ENCODE measurements at regions not wholly inside any gene's neighbourhood (a gene's known extent, or its start where the extent isn't known, plus 50 kb on each side); places are given as distances from the start of the nearest gene placed in this dataset.

DNA sequence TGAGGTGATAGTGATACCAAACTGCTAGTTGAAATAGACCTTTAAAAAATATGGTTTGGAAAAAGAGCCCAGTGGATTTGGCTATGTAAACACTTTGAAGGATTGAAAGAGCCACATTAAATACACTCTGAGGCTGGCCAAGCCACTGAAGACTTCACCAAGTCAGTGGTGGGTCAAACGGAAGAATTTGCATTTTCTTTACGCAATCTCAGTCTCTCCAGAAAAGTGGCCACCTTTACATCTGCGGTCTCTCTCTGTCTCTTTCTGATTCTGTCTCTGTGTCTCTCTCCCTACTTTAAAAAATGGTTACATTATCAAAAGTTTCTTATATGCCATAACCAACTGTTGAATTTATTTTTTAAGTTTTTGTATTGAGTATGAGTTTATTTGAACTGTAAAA, 651.2 kb upstream of the PITX2 start:
- TF ChIP-seq, protein P1, sequence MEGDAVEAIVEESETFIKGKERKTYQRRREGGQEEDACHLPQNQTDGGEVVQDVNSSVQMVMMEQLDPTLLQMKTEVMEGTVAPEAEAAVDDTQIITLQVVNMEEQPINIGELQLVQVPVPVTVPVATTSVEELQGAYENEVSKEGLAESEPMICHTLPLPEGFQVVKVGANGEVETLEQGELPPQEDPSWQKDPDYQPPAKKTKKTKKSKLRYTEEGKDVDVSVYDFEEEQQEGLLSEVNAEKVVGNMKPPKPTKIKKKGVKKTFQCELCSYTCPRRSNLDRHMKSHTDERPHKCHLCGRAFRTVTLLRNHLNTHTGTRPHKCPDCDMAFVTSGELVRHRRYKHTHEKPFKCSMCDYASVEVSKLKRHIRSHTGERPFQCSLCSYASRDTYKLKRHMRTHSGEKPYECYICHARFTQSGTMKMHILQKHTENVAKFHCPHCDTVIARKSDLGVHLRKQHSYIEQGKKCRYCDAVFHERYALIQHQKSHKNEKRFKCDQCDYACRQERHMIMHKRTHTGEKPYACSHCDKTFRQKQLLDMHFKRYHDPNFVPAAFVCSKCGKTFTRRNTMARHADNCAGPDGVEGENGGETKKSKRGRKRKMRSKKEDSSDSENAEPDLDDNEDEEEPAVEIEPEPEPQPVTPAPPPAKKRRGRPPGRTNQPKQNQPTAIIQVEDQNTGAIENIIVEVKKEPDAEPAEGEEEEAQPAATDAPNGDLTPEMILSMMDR (optimal IDR thresholded peaks at IDR 0.05 in 1 of 3, IDR thresholded peaks at IDR 0.05 in 1 of 3, conservative IDR thresholded peaks at IDR 0.05 in 1 of 3; ENCODE audit: extremely low read depth in 1 of 3, insufficient read depth in 2 of 3, low read length in 3 of 3), result no peak
- TF ChIP-seq EZH2 (IDR thresholded peaks at IDR 0.05; ENCODE audit: low read length), result no peak
- no peaks in the 10 kb centered on the region for H4K20me1 ChIP-seq (ENCODE audit: control insufficient read depth, extremely low read depth, insufficient read depth, low read length)

DNA sequence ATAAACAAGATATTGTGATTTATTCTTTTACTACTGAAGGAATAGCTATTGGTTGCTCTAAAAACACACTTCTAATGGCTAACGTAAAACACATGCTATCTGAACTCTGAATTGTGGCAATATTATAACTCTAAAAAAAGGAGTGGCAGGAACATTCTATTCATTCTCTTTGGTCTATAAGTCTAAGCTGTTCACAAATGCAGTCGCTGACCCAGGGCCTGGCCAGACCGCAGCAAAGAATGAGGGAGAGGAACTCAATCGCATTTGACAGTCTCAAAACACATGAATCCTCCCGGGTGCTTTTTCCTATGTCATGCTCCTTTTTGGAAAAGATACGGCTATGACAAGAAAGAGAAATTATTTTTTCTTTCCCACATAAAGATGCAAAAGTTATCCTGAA, 651.6 kb upstream of the PITX2 start:
- Histone ChIP-seq H3K27ac (ENCODE audit: control insufficient read depth, insufficient read depth, low read length) (no peak overlapping the region), H3K9ac (ENCODE audit: control insufficient read depth, extremely low read depth, insufficient read depth, low read length) (no peak overlapping the region), H3K27me3 (ENCODE audit: control insufficient read depth, extremely low read depth, insufficient read depth, low read length) (no peaks in the 10 kb centered on the region), H3K9me1 (ENCODE audit: control insufficient read depth, extremely low read depth, insufficient read depth, low read length) (no peaks in the 10 kb centered on the region), H3K79me2 (ENCODE audit: control insufficient read depth, insufficient read depth, low read length) (no peaks in the 10 kb centered on the region), H3K4me3 (ENCODE audit: control insufficient read depth in 2 of 3, extremely low read depth in 1 of 3, insufficient read depth in 2 of 3, low read depth in 1 of 3, low read length in 3 of 3) (no peak overlapping the region), H3K4me2 (ENCODE audit: control insufficient read depth, extremely low read depth, insufficient read depth, low read depth, low read length) (no peak overlapping the region), H3K4me1 (ENCODE audit: control insufficient read depth, extremely low read depth, insufficient read depth, low read length) (no peaks in the 10 kb centered on the region), H2AFZ (ENCODE audit: control insufficient read depth, low read length) (no peak overlapping the region), H3K9me3 (ENCODE audit: control insufficient read depth, low read depth, low read length) (no peaks in the 10 kb centered on the region), H4K20me1 (ENCODE audit: control insufficient read depth, extremely low read depth, insufficient read depth, low read length) (no peaks in the 10 kb centered on the region), H3K36me3 (ENCODE audit: control insufficient read depth in 2 of 2, extremely low read depth in 1 of 2, insufficient read depth in 2 of 2, low read length in 2 of 2) (no peaks in the 10 kb centered on the region)
- DNase-seq (ENCODE audit: low read depth, low spot score) (no peak), FAIRE-seq (no peak)
- dilution Hi-C loops (cut with MboI; ENCODE audit: extremely low pct_ligation_motif_present, low sequenced_read_pairs), result no loop called here
- TF ChIP-seq, protein P1 (optimal IDR thresholded peaks at IDR 0.05 in 1 of 3, IDR thresholded peaks at IDR 0.05 in 1 of 3, conservative IDR thresholded peaks at IDR 0.05 in 1 of 3; ENCODE audit: extremely low read depth in 1 of 3, insufficient read depth in 2 of 3, low read length in 3 of 3), result no peak

More for the DNA sequence above, 651.2 kb upstream of the PITX2 start:
- Histone ChIP-seq H3K27me3 (ENCODE audit: control insufficient read depth, extremely low read depth, insufficient read depth, low read length) (no peaks in the 10 kb centered on the region), H3K9me3 (ENCODE audit: control insufficient read depth, low read depth, low read length) (no peaks in the 10 kb centered on the region), H3K79me2 (ENCODE audit: control insufficient read depth, insufficient read depth, low read length) (no peaks in the 10 kb centered on the region), H3K9ac (ENCODE audit: control insufficient read depth, extremely low read depth, insufficient read depth, low read length) (no peak overlapping the region), H2AFZ (ENCODE audit: control insufficient read depth, low read length) (no peak overlapping the region), H3K4me3 (ENCODE audit: control insufficient read depth in 2 of 3, extremely low read depth in 1 of 3, insufficient read depth in 2 of 3, low read depth in 1 of 3, low read length in 3 of 3) (no peak overlapping the region), H3K36me3 (ENCODE audit: control insufficient read depth in 2 of 2, extremely low read depth in 1 of 2, insufficient read depth in 2 of 2, low read length in 2 of 2) (no peaks in the 10 kb centered on the region), H3K27ac (ENCODE audit: control insufficient read depth, insufficient read depth, low read length) (no peak overlapping the region), H3K9me1 (ENCODE audit: control insufficient read depth, extremely low read depth, insufficient read depth, low read length) (no peaks in the 10 kb centered on the region), H3K4me2 (ENCODE audit: control insufficient read depth, extremely low read depth, insufficient read depth, low read depth, low read length) (no peak overlapping the region), H3K4me1 (ENCODE audit: control insufficient read depth, extremely low read depth, insufficient read depth, low read length) (no peaks in the 10 kb centered on the region)
- dilution Hi-C loops (cut with MboI; ENCODE audit: extremely low pct_ligation_motif_present, low sequenced_read_pairs), result no loop called here
- DNase-seq (ENCODE audit: low read depth, low spot score) (no peak), FAIRE-seq (no peak)

Data from keratinocyte (primary cell).